MG63 (cell line): ENCODE measurements at regions not wholly inside any gene's neighbourhood (a gene's known extent, or its start where the extent isn't known, plus 50 kb on each side); places are given as distances from the start of the nearest gene placed in this dataset.
"Not testable (repeated sequence)": the region's sequence is repeated elsewhere in the genome, so short reads cannot be mapped to it uniquely, and the experiment has no call there.

Experiments
- DNase-seq: peaks from one replicate; pipeline ENCODE4 v3.0.0-alpha.2; 2020
- H3K27me3 ChIP-seq: fragments of 250-450 bp; sonication (Bioruptor Pico); 2 replicates; pipeline ENCODE4 v1.5.1; 2020; ENCODE audit warnings: mild to moderate bottlenecking, moderate library complexity
- H3K36me3 ChIP-seq: fragments of 250-450 bp; sonication (Bioruptor Pico); 2 replicates; pipeline ENCODE4 v1.5.1; 2020; ENCODE audit warnings: mild to moderate bottlenecking, moderate library complexity
- H3K4me3 ChIP-seq: fragments of 250-450 bp; sonication (Bioruptor Pico); 2 replicates; pipeline ENCODE4 v1.5.1; 2020; ENCODE audit warnings: mild to moderate bottlenecking, moderate library complexity
- H3K9me3 ChIP-seq: fragments of 250-450 bp; sonication (Bioruptor Pico); 2 replicates; pipeline ENCODE4 v1.5.1; 2020; ENCODE audit warnings: mild to moderate bottlenecking, moderate library complexity

GRCh38 chr7:81226234-81226633 lies 307.4 kb upstream of the SEMA3C start:
- DNase-seq: no peak

DNA sequence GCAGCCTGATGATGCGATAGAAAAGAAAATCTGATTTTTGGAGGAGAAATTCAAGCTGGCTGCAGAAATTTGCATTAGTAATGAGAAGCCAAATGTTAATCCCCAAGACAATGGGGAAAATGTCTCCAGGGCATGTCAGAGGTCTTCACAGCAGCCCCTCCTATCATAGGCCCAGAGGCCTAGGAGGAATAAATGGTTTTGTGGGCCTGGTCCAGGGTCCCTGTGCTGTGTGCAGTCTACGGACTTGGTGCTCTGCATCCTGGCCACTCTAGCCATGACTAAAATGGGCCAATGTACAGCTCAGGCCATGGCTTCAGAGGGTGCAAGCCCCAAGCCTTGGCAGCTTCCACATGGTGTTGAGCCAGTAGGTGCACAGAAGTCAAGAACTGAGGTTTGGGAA lies 303.8 kb upstream of the SEMA3C start:
- not testable (repeated sequence) for DNase-seq, H3K27me3 ChIP-seq, H3K36me3 ChIP-seq, H3K4me3 ChIP-seq, H3K9me3 ChIP-seq

More at GRCh38 chr7:81226234-81226633, 307.4 kb upstream of the SEMA3C start:
- Histone ChIP-seq H3K4me3 (no peak overlapping the region), H3K9me3 (no peaks in the 10 kb centered on the region; the same call in 1 of the 2 replicates), H3K27me3 (no peaks in the 10 kb centered on the region), H3K36me3 (no peaks in the 10 kb centered on the region)

GRCh38 chr7:81221527-81222217 lies 302.8 kb upstream of the SEMA3C start:
- no peak for DNase-seq
- no peaks in the 10 kb centered on the region; the same call in 1 of the 2 replicates for H3K9me3 ChIP-seq
- no peaks in the 10 kb centered on the region for H3K36me3 ChIP-seq
- H3K4me3 ChIP-seq: no peak overlapping the region
- no peaks in the 10 kb centered on the region for H3K27me3 ChIP-seq

GRCh38 chr7:81218480-81219106 lies 299.7 kb upstream of the SEMA3C start:
- no peaks in the 10 kb centered on the region for H3K36me3 ChIP-seq
- no peak overlapping the region for H3K4me3 ChIP-seq
- H3K9me3 ChIP-seq: no peaks in the 10 kb centered on the region
- DNase-seq: no peak
- no peaks in the 10 kb centered on the region for H3K27me3 ChIP-seq

GRCh38 chr7:81213394-81213793 lies 294.5 kb upstream of the SEMA3C start:
- H3K9me3 ChIP-seq: no peaks in the 10 kb centered on the region

GRCh38 chr7:81211934-81212320 lies 293.1 kb upstream of the SEMA3C start:
- no peak overlapping the region for H3K4me3 ChIP-seq
- DNase-seq: no peak
- no peaks in the 10 kb centered on the region for H3K9me3 ChIP-seq
- no peaks in the 10 kb centered on the region for H3K27me3 ChIP-seq
- no peaks in the 10 kb centered on the region for H3K36me3 ChIP-seq

More at GRCh38 chr7:81213394-81213793, 294.5 kb upstream of the SEMA3C start:
- Histone ChIP-seq H3K27me3 (no peaks in the 10 kb centered on the region), H3K36me3 (no peaks in the 10 kb centered on the region), H3K4me3 (no peak overlapping the region)
- no peak for DNase-seq

GRCh38 chr7:81211204-81211933 lies 292.5 kb upstream of the SEMA3C start:
- no peaks in the 10 kb centered on the region for H3K27me3 ChIP-seq
- H3K4me3 ChIP-seq: no peak overlapping the region
- H3K36me3 ChIP-seq: no peaks in the 10 kb centered on the region
- H3K9me3 ChIP-seq: no peaks in the 10 kb centered on the region
- DNase-seq: peak; percentile 43

GRCh38 chr7:81210137-81211064 lies 291.6 kb upstream of the SEMA3C start:
- no peaks in the 10 kb centered on the region for H3K9me3 ChIP-seq
- DNase-seq: no peak
- H3K4me3 ChIP-seq: no peak overlapping the region
- no peaks in the 10 kb centered on the region for H3K36me3 ChIP-seq
- no peaks in the 10 kb centered on the region for H3K27me3 ChIP-seq

GRCh38 chr7:81209059-81209458 lies 290.2 kb upstream of the SEMA3C start:
- Histone ChIP-seq H3K36me3 (no peaks in the 10 kb centered on the region), H3K9me3 (no peaks in the 10 kb centered on the region), H3K4me3 (no peak overlapping the region), H3K27me3 (no peaks in the 10 kb centered on the region)
- no peak for DNase-seq

GRCh38 chr7:81207801-81208200 lies 288.9 kb upstream of the SEMA3C start:
- H3K4me3 ChIP-seq: no peak overlapping the region
- H3K9me3 ChIP-seq: no peaks in the 10 kb centered on the region
- H3K27me3 ChIP-seq: no peaks in the 10 kb centered on the region
- no peak for DNase-seq
- no peaks in the 10 kb centered on the region for H3K36me3 ChIP-seq

DNA sequence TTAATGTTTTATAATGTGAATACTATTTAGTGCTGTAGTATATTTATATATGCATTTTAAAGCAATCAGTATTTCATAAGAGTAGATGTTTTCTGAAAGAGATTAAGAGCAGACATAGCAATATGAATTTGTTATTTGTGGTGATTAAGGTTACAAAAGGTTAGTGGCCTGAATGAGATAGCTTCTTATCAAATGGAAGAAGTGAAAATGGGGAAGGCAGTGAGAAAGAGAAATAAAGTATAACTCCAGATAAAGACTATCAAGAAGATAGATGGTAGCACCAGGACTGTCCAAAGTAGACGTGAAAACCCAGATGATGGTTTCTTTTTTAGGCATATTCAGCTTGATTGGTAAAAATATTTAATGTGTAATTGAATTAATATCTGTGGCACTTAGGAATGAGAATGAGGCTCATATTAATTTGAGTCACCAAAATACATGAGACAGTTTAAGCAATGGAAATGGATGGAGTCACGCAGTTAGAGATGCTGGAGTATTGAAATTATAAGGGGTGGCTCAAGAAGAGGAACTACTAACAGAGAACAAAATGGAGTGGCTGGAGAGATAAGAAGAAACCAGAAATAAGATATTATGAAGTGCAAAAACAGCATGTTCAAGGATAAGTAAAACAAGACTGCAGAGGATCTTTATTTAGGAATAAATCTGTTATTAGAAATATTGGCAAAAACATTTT lies 288.0 kb upstream of the SEMA3C start:
- Histone ChIP-seq H3K4me3 (no peak overlapping the region), H3K36me3 (no peaks in the 10 kb centered on the region), H3K9me3 (no peaks in the 10 kb centered on the region), H3K27me3 (no peaks in the 10 kb centered on the region)
- no peak for DNase-seq

- H3K27me3 ChIP-seq: no peaks in the 10 kb centered on the region
- DNase-seq: no peak
These were observed 287.4 kb upstream of the SEMA3C start for GRCh38 chr7:81206217-81206616.

DNA sequence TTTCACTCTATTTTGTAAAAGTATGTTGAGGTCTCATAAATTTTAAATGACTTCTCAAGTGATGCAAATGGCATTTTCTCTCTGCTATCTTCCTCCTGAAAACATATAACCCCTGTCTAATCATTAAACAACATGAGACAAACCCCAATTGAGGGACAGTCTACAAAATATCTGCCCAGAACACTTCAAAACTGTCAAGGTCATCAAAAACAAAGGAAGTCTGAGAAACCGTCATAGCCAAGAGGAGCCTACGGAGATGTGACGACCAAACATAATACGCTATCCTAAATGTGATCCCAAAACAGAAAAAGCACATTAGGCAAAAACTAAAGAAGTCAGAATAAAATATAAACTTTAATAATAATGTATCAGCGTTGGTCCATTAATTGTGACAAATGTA lies 282.3 kb upstream of the SEMA3C start:
- H3K9me3 ChIP-seq: no peaks in the 10 kb centered on the region
- no peaks in the 10 kb centered on the region for H3K27me3 ChIP-seq
- H3K36me3 ChIP-seq: no peaks in the 10 kb centered on the region
- no peak for DNase-seq
- no peak overlapping the region for H3K4me3 ChIP-seq

More at GRCh38 chr7:81206217-81206616, 287.4 kb upstream of the SEMA3C start:
- Histone ChIP-seq H3K9me3 (no peaks in the 10 kb centered on the region), H3K36me3 (no peaks in the 10 kb centered on the region), H3K4me3 (no peak overlapping the region)

DNA sequence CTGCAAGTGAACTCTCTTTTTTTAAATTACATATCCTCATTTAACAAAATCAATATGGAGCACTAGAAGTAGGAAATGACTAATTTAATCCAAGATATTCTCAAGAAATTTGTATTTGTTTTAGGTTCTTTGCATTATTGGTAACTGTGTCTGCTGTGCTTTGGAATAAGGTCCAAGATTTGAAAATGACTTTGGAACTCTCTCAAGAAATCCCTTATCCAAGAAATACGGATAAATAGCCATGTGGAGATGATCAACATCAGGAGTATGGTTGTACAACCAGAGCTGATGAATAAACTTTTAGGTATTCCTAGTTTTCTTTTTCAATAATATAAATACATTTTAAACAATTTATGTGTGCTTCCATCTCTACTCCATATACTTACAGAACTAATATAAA lies 279.9 kb upstream of the SEMA3C start:
- Histone ChIP-seq H3K4me3 (no peak overlapping the region), H3K9me3 (no peaks in the 10 kb centered on the region), H3K27me3 (no peaks in the 10 kb centered on the region), H3K36me3 (no peaks in the 10 kb centered on the region)
- no peak for DNase-seq

- DNase-seq: no peak
- Histone ChIP-seq H3K36me3 (no peaks in the 10 kb centered on the region), H3K27me3 (no peaks in the 10 kb centered on the region), H3K9me3 (no peaks in the 10 kb centered on the region), H3K4me3 (no peak overlapping the region)
These were observed 278.4 kb upstream of the SEMA3C start for GRCh38 chr7:81197266-81197665.

- no peak for DNase-seq
- Histone ChIP-seq H3K36me3 (no peaks in the 10 kb centered on the region), H3K4me3 (no peak overlapping the region), H3K9me3 (no peaks in the 10 kb centered on the region), H3K27me3 (no peaks in the 10 kb centered on the region)
These were observed 276.2 kb upstream of the SEMA3C start for GRCh38 chr7:81195033-81195432.
